GM12878 (cell line): ENCODE measurements at regions not wholly inside any gene's neighbourhood (a gene's known extent, or its start where the extent isn't known, plus 50 kb on each side); places are given as distances from the start of the nearest gene placed in this dataset.

ENCODE experiments used
- ATAC-seq: fragments of 200-7000 bp; cut with Tn5 transposase; 3 replicates; pipeline ENCODE4 v1.9.1; 2020; ENCODE audit warnings: mild to moderate bottlenecking, moderate library complexity
- BruUV-seq: library from RNA; stranded (reverse); fragments of 400-500 nt; replicated peaks from 2 replicates; lab custom pipeline; 2021; lab: Mats Ljungman, UMichigan
- CTCF ChIA-PET: fragments of 300-600 bp; sonication (Branson Sonifier 250); formaldehyde crosslinking; extraction: SDS; loops from one replicate; lab custom pipeline; 2021; ENCODE audit warnings: inconsistent platforms; lab: Yijun Ruan, JAX
- POLR2A ChIA-PET: fragments of 350-600 bp; formaldehyde crosslinking; extraction: SDS; loops from one replicate; lab custom pipeline; 2021; ENCODE audit warnings: inconsistent platforms; lab: Charles Lee
- RAD21 ChIA-PET: fragments of 300-600 bp; sonication (Branson Sonifier 250); formaldehyde crosslinking; loops from one replicate; lab custom pipeline; 2023; ENCODE audit warnings: antibody characterized with exemption; ENCODE audit not compliant: unreplicated experiment; lab: Charles Lee
- SMC1A ChIA-PET: fragments of 300-600 bp; sonication (Branson Sonifier 250); formaldehyde crosslinking; loops from one replicate; lab custom pipeline; 2023; ENCODE audit not compliant: unreplicated experiment, uncharacterized antibody; lab: Charles Lee
- DNase-seq: peaks from one replicate; pipeline ENCODE4 v3.0.0-alpha.2; 2011; ENCODE audit warnings: low read depth, low spot score
- FAIRE-seq: peaks from 3 replicates; lab custom pipeline; 2011; peaks lifted over from hg19 to GRCh38; lab: Jason Lieb, UNC
- H2AFZ ChIP-seq: 2 replicates; pipeline ENCODE4 v1.6.0; 2011; ENCODE audit warnings: low read depth, low read length, control low read depth; ENCODE audit not compliant: control insufficient read depth
- H3K27ac ChIP-seq: 2 replicates; pipeline ENCODE4 v1.5.1; 2011; ENCODE audit warnings: control low read depth; ENCODE audit not compliant: control insufficient read depth, insufficient read depth
- H3K27me3 ChIP-seq, 2 experiments: replicated peaks in 1 of 2; 2 replicates each; pipeline versions ENCODE4 v1.6.0 to v1.6.1; 2011; ENCODE audit warnings: low read length in 1 of 2; ENCODE audit not compliant: control insufficient read depth in 2 of 2, insufficient read depth in 2 of 2
- H3K36me3 ChIP-seq, 2 experiments: 2 replicates each; pipeline ENCODE4 v1.5.1; 2011; ENCODE audit warnings: low read length in 1 of 2; ENCODE audit not compliant: control insufficient read depth in 2 of 2, insufficient read depth in 2 of 2
- H3K4me1 ChIP-seq: 2 replicates; pipeline ENCODE4 v1.6.1; 2011; ENCODE audit warnings: mild to moderate bottlenecking, low read length, moderate library complexity, mixed read lengths; ENCODE audit not compliant: control insufficient read depth, insufficient read depth
- H3K4me2 ChIP-seq: 2 replicates; pipeline ENCODE4 v1.6.0; 2011; ENCODE audit warnings: control low read depth; ENCODE audit not compliant: control insufficient read depth, insufficient read depth
- H3K4me3 ChIP-seq: fragments of 200-600 bp; sonication (generic); 2 replicates; pipeline ENCODE4 v1.5.1; 2016
- H3K79me2 ChIP-seq: 2 replicates; pipeline ENCODE4 v1.6.0; 2011; ENCODE audit warnings: low read length; ENCODE audit not compliant: control insufficient read depth, insufficient read depth
- H3K9ac ChIP-seq: 2 replicates; pipeline ENCODE4 v1.8.0; 2011; ENCODE audit warnings: low read length, control low read depth, mixed read lengths; ENCODE audit not compliant: control insufficient read depth, insufficient read depth
- H3K9me3 ChIP-seq: replicated peaks from 3 replicates; pipeline ENCODE4 v1.5.1; 2011; ENCODE audit warnings: mild to moderate bottlenecking, low read length; ENCODE audit not compliant: control insufficient read depth, insufficient read depth
- H4K20me1 ChIP-seq: 2 replicates; pipeline ENCODE4 v1.6.0; 2011; ENCODE audit not compliant: control insufficient read depth, insufficient read depth
- HCFC1 ChIP-seq: fragments of 150-350 bp; IDR thresholded peaks from 2 replicates; pipeline ENCODE4 v1.6.1; 2014; ENCODE audit warnings: low read length
- HDAC2 ChIP-seq: fragments of 200-600 bp; sonication (generic); IDR thresholded peaks from 2 replicates; pipeline ENCODE4 v1.6.1; 2017
- KAT2A ChIP-seq: conservative IDR thresholded peaks from 2 replicates; pipeline ENCODE4 v1.6.1; 2011; ENCODE audit warnings: low read depth, low read length; ENCODE audit not compliant: control insufficient read depth
- KDM1A ChIP-seq: fragments of 200-600 bp; sonication (generic); IDR thresholded peaks from 2 replicates; pipeline ENCODE4 v1.6.1; 2016; ENCODE audit warnings: borderline replicate concordance
- POLR2A ChIP-seq: IDR thresholded peaks from 2 replicates; pipeline ENCODE4 v1.6.1; 2011; ENCODE audit warnings: low read depth, mild to moderate bottlenecking, low read length
- POU2F2 ChIP-seq: IDR thresholded peaks from 3 replicates; pipeline ENCODE4 v1.6.1; 2011; ENCODE audit warnings: low read depth, mild to moderate bottlenecking, low read length, borderline replicate concordance
- RBBP5 ChIP-seq: fragments of 200-600 bp; sonication (generic); conservative IDR thresholded peaks from 2 replicates; pipeline ENCODE4 v1.6.1; 2016
- RUNX3 ChIP-seq: IDR thresholded peaks from 2 replicates; pipeline ENCODE4 v1.6.1; 2012; ENCODE audit warnings: low read length, inconsistent platforms
- SP1 ChIP-seq: IDR thresholded peaks from one replicate; pipeline ENCODE4 v1.6.1; 2011; ENCODE audit warnings: low read depth, low read length
- SUPT20H ChIP-seq: IDR thresholded peaks from 2 replicates; pipeline ENCODE4 v1.6.1; 2011; ENCODE audit warnings: low read depth, mild to moderate bottlenecking, low read length, moderate library complexity, borderline replicate concordance; ENCODE audit not compliant: control insufficient read depth
- ZNF384 ChIP-seq: IDR thresholded peaks from 2 replicates; pipeline ENCODE4 v1.6.1; 2012; ENCODE audit warnings: low read depth, mild to moderate bottlenecking, low read length, improper control_type of control experiment, borderline replicate concordance
- WGBS: methylation state at CpG from one replicate; pipeline ENCODE4 v1.1.6; 2016; ENCODE audit warnings: low lambda C conversion rate; ENCODE audit not compliant: insufficient replicate concordance, insufficient coverage; ENCODE audit errors: missing lambda C conversion rate; 5-methylcytosine and 5-hydroxymethylcytosine counted together
- in situ Hi-C: fragments of 300-500 bp; cut with MboI; formaldehyde crosslinking; loops from 9 replicates; pipeline ENCODE4 v1.14.3; 2018; ENCODE audit warnings: mixed read lengths
- intact Hi-C: fragments of 100-400 bp; cut with micrococcal nuclease; formaldehyde crosslinking; loops from one replicate; pipeline ENCODE4 v1.14.2; 2022; ENCODE audit not compliant: unreplicated experiment
- TF ChIP-seq, protein P1 (sequence below), 3 experiments: IDR thresholded peaks in 2 of 3; conservative IDR thresholded peaks in 1 of 3; 2 replicates each; pipeline ENCODE4 v1.5.1; 2011; ENCODE audit warnings: low read depth in 3 of 3, low read length in 3 of 3, mild to moderate bottlenecking in 3 of 3, control low read depth in 2 of 3, moderate library complexity in 2 of 3, inconsistent platforms in 1 of 3, mixed read lengths in 1 of 3; ENCODE audit not compliant: control insufficient read depth in 2 of 3, insufficient read depth in 1 of 3; ENCODE audit errors: extremely low read depth in 1 of 3
- TF ChIP-seq, protein P2 (sequence below): fragments of 150-350 bp; IDR thresholded peaks from 2 replicates; pipeline ENCODE4 v1.6.1; 2014; ENCODE audit warnings: mild to moderate bottlenecking, low read depth, low read length
- TF ChIP-seq, protein P3 (sequence below): IDR thresholded peaks from 2 replicates; pipeline ENCODE4 v1.6.1; 2012; ENCODE audit warnings: low read depth, low read length, improper control_type of control experiment

DNA sequence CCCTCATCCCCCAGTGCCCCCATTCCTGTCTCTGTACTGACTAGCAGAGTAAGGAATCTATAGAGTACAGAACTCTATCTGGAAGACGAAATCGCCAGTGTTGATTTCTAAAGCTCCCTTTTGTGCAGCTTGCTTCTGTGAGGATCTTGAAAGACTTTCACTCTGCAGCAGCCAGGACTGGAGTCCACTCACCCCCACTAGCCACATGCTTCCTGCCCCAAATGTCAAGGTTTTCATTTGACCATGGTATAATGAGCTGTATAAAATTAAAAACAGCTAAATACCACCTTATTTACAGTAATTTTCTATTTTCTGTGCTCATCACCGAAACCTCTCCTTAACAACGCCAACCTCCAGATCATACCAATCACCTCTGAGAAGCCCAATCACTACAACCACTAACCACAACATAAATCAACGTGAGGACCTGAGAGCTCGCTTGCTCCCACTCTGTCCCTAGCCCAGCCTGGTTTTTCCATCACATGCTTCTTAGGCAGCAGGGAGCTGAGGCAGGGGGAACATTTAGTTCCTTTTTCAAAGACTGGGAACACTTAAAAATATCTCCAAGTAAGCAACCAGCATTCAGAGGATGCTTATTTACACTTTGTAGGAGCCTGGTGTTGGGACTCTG, 56.1 kb upstream of the IRF2BP2 start:
- ATAC-seq = no peak

More for the DNA sequence above, 56.1 kb upstream of the IRF2BP2 start:
- H3K36me3 ChIP-seq = no peaks in the 10 kb centered on the region
- POLR2A ChIA-PET = interaction anchor here (0.6 kb wide), 1 partner anchor 22 kb away, joined by 3 read pairs; no protein-coding TSS in a partner anchor
- intact Hi-C loops = no loop called here
- no peaks in the 10 kb centered on the region; a peak in 1 of 4 replicates for H3K27me3 ChIP-seq
- SMC1A ChIA-PET = interaction anchor here (0.6 to 1.3 kb wide), 3 partner anchors 8 to 214 kb away, joined by 3 to 4 read pairs (median 3); no protein-coding TSS in a partner anchor
- no peak overlapping the region for H3K27ac ChIP-seq
- no peak for TF ChIP-seq RUNX3
- TF ChIP-seq POLR2A = no peak
- no peak for TF ChIP-seq HDAC2
- no peak for TF ChIP-seq HCFC1
- TF ChIP-seq, protein P1, sequence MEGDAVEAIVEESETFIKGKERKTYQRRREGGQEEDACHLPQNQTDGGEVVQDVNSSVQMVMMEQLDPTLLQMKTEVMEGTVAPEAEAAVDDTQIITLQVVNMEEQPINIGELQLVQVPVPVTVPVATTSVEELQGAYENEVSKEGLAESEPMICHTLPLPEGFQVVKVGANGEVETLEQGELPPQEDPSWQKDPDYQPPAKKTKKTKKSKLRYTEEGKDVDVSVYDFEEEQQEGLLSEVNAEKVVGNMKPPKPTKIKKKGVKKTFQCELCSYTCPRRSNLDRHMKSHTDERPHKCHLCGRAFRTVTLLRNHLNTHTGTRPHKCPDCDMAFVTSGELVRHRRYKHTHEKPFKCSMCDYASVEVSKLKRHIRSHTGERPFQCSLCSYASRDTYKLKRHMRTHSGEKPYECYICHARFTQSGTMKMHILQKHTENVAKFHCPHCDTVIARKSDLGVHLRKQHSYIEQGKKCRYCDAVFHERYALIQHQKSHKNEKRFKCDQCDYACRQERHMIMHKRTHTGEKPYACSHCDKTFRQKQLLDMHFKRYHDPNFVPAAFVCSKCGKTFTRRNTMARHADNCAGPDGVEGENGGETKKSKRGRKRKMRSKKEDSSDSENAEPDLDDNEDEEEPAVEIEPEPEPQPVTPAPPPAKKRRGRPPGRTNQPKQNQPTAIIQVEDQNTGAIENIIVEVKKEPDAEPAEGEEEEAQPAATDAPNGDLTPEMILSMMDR (IDR thresholded peaks at IDR 0.05 in 2 of 3, conservative IDR thresholded peaks at IDR 0.05 in 1 of 3; ENCODE audit: control insufficient read depth in 2 of 3, extremely low read depth in 1 of 3, insufficient read depth in 1 of 3, low read depth in 3 of 3, low read length in 3 of 3) = no peak
- no peak for TF ChIP-seq KAT2A
- TF ChIP-seq ZNF384 = no peak
- no peak for TF ChIP-seq RBBP5
- no peak for TF ChIP-seq POU2F2
- TF ChIP-seq, protein P2, sequence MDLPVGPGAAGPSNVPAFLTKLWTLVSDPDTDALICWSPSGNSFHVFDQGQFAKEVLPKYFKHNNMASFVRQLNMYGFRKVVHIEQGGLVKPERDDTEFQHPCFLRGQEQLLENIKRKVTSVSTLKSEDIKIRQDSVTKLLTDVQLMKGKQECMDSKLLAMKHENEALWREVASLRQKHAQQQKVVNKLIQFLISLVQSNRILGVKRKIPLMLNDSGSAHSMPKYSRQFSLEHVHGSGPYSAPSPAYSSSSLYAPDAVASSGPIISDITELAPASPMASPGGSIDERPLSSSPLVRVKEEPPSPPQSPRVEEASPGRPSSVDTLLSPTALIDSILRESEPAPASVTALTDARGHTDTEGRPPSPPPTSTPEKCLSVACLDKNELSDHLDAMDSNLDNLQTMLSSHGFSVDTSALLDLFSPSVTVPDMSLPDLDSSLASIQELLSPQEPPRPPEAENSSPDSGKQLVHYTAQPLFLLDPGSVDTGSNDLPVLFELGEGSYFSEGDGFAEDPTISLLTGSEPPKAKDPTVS = no peak
- no peak for TF ChIP-seq SUPT20H
- TF ChIP-seq KDM1A = no peak
- no peak for TF ChIP-seq SP1
- TF ChIP-seq, protein P3, sequence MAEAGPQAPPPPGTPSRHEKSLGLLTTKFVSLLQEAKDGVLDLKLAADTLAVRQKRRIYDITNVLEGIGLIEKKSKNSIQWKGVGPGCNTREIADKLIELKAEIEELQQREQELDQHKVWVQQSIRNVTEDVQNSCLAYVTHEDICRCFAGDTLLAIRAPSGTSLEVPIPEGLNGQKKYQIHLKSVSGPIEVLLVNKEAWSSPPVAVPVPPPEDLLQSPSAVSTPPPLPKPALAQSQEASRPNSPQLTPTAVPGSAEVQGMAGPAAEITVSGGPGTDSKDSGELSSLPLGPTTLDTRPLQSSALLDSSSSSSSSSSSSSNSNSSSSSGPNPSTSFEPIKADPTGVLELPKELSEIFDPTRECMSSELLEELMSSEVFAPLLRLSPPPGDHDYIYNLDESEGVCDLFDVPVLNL = no peak
- CTCF ChIA-PET = interaction anchor here (0.7 kb wide), 1 partner anchor 35 kb away, joined by 3 read pairs; no protein-coding TSS in a partner anchor
- no peak overlapping the region for H2AFZ ChIP-seq
- no peaks in the 10 kb centered on the region for H3K79me2 ChIP-seq
- DNase-seq (no peak), FAIRE-seq (no peak)
- peaks cover 7% of the 10 kb centered on the region; the same call in 2 of the 3 replicates for H3K9me3 ChIP-seq
- RAD21 ChIA-PET = no interaction called here
- H3K4me2 ChIP-seq = no peak overlapping the region
- 85% methylated on average over 6 of the region's 6 CpGs for WGBS
- no peak overlapping the region for H3K4me3 ChIP-seq
- peaks cover 6% of the 10 kb centered on the region for H3K4me1 ChIP-seq
- in situ Hi-C loops = no loop called here
- no peaks in the 10 kb centered on the region for H4K20me1 ChIP-seq
- BruUV-seq = no TSS peak
- no peak overlapping the region for H3K9ac ChIP-seq
